Thoracic aorta (tissue), 2 donors: ENCODE measurements at regions not wholly inside any gene's neighbourhood (a gene's known extent, or its start where the extent isn't known, plus 50 kb on each side); places are given as distances from the start of the nearest gene placed in this dataset.

Experiments
- ATAC-seq: fragments of 150-250 bp; one replicate; pipeline ENCODE4 v1.8.0; 2017; ENCODE audit warnings: low read depth; ENCODE audit not compliant: insufficient number of reproducible peaks, low FRiP score
- DNase-seq: peaks from one replicate; pipeline ENCODE4 v3.0.0-alpha.2; 2020; ENCODE audit warnings: low spot score
- H3K27ac ChIP-seq, 2 donors: fragments of 200-600 bp; sonication (generic); 1 replicate in 1 of 2; 2 replicates in 1 of 2; pipeline ENCODE4 v1.5.1; 2016; ENCODE audit warnings: mild to moderate bottlenecking in 2 of 2, moderate library complexity in 2 of 2
- H3K27me3 ChIP-seq: fragments of 200-600 bp; sonication (generic); replicated peaks from 2 replicates; pipeline ENCODE4 v1.6.0; 2016; ENCODE audit warnings: mild to moderate bottlenecking; ENCODE audit not compliant: insufficient read depth
- H3K36me3 ChIP-seq: fragments of 200-600 bp; sonication (generic); one replicate; pipeline ENCODE4 v1.5.1; 2016
- H3K4me1 ChIP-seq, 2 donors: fragments of 200-600 bp; sonication (generic); 1 replicate in 1 of 2; 2 replicates in 1 of 2; pipeline versions ENCODE4 v1.5.1 to v1.6.0; 2016; ENCODE audit warnings: low read depth in 2 of 2, mild to moderate bottlenecking in 1 of 2; ENCODE audit not compliant: control insufficient read depth in 1 of 2
- H3K4me3 ChIP-seq: fragments of 200-600 bp; sonication (generic); 2 replicates; pipeline ENCODE4 v1.5.1; 2016; ENCODE audit warnings: mild to moderate bottlenecking
- H3K9me3 ChIP-seq: fragments of 200-600 bp; sonication (generic); 2 replicates; pipeline ENCODE4 v1.5.1; 2016
- TF ChIP-seq, protein P1 (sequence below): fragments of 200-600 bp; sonication (generic); IDR thresholded peaks from one replicate; pipeline ENCODE4 v1.5.1; 2019; ENCODE audit warnings: antibody characterized with exemption

- DNase-seq = no peak
- Histone ChIP-seq H3K36me3 (no peaks in the 10 kb centered on the region), H3K9me3 (no peaks in the 10 kb centered on the region), H3K4me3 (no peak overlapping the region), H3K4me1 (no peaks in the 10 kb centered on the region), H3K27ac (no peak overlapping the region), H3K27me3 (no peaks in the 10 kb centered on the region)
- TF ChIP-seq, protein P1, sequence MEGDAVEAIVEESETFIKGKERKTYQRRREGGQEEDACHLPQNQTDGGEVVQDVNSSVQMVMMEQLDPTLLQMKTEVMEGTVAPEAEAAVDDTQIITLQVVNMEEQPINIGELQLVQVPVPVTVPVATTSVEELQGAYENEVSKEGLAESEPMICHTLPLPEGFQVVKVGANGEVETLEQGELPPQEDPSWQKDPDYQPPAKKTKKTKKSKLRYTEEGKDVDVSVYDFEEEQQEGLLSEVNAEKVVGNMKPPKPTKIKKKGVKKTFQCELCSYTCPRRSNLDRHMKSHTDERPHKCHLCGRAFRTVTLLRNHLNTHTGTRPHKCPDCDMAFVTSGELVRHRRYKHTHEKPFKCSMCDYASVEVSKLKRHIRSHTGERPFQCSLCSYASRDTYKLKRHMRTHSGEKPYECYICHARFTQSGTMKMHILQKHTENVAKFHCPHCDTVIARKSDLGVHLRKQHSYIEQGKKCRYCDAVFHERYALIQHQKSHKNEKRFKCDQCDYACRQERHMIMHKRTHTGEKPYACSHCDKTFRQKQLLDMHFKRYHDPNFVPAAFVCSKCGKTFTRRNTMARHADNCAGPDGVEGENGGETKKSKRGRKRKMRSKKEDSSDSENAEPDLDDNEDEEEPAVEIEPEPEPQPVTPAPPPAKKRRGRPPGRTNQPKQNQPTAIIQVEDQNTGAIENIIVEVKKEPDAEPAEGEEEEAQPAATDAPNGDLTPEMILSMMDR = no peak
- ATAC-seq = no peak
Measured at GRCh38 chr17:70919241-70919640, 749.9 kb downstream of the KCNJ2 start.

DNA sequence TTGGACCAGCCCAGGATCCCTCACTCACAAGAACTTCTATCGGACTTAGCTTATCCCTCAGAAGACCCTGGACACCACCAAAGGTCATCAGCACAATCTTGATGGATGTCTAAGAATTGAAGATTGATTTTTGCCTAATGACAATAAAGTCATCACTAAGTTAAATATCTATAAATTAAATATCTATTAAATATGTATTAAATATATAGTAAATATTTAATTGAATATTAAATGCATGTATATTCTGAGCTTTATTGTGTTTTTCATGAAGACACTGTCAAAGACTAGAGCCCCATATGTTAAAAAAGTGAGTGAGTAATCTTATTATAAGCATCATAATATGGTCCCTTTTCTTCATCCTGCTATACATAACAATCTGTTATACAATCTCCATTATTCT is 751.1 kb downstream of the KCNJ2 start:
- no peaks in the 10 kb centered on the region for H3K27me3 ChIP-seq
- no peaks in the 10 kb centered on the region for H3K36me3 ChIP-seq
- ATAC-seq (no peak), DNase-seq (no peak)
- H3K9me3 ChIP-seq = no peaks in the 10 kb centered on the region
- no peak overlapping the region for H3K27ac ChIP-seq
- H3K4me1 ChIP-seq = no peaks in the 10 kb centered on the region
- TF ChIP-seq, protein P1 = no peak
- no peak overlapping the region for H3K4me3 ChIP-seq

DNA sequence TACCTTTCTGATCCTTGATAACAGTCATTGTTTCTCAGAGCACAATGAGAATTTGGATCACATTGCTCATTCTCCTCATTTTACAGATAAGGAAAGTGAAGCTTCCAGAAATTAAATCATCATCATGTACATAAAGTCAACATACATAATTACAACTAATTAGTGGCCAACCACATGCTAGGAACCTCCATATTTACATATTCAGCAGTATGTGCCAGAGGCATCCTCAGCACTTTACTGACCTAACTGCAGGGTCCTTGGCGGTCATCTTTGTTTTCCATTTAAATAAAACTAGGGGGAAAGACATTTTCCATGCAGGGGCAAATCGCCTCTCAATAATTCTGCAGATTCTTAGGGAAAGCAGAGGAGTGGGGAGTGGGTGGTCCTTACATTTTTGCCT is 752.9 kb downstream of the KCNJ2 start:
- TF ChIP-seq, protein P1 = no peak
- no peak for ATAC-seq
- no peak overlapping the region for H3K27ac ChIP-seq
- no peak for DNase-seq
- H3K9me3 ChIP-seq = no peaks in the 10 kb centered on the region
- H3K4me3 ChIP-seq = no peak overlapping the region
- no peaks in the 10 kb centered on the region for H3K36me3 ChIP-seq
- no peaks in the 10 kb centered on the region for H3K27me3 ChIP-seq
- no peaks in the 10 kb centered on the region for H3K4me1 ChIP-seq

DNA sequence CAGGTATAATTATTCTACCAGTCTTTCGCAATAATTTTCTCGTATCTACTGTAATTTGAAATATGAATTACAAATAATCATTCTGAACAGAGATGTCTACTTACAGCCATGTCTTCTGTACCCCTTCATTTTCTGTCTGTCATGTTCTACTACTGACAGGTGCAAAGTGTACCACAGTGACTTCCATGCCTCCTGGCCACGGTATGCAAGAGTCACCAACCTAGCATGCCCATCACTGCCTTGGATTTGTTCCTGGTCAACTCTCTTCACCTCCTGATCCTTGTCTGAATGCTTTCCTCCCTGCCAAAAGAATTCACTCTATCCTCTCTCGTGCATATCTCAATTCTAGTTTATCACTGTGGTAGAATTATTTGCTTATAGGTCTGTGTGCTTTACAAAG is 755.4 kb downstream of the KCNJ2 start:
- ATAC-seq (no peak), DNase-seq (no peak)
- H3K4me1 ChIP-seq = no peaks in the 10 kb centered on the region
- H3K27me3 ChIP-seq = no peaks in the 10 kb centered on the region
- no peaks in the 10 kb centered on the region for H3K36me3 ChIP-seq
- TF ChIP-seq, protein P1 = no peak
- H3K9me3 ChIP-seq = no peaks in the 10 kb centered on the region
- H3K4me3 ChIP-seq = no peak overlapping the region
- no peak overlapping the region for H3K27ac ChIP-seq

GRCh38 chr17:70929226-70929625 is 759.9 kb downstream of the KCNJ2 start:
- H3K27ac ChIP-seq = no peak overlapping the region
- no peaks in the 10 kb centered on the region for H3K36me3 ChIP-seq
- no peaks in the 10 kb centered on the region for H3K9me3 ChIP-seq
- H3K27me3 ChIP-seq = no peaks in the 10 kb centered on the region
- no peaks in the 10 kb centered on the region for H3K4me1 ChIP-seq
- no peak for ATAC-seq
- no peak for DNase-seq
- TF ChIP-seq, protein P1 = no peak
- H3K4me3 ChIP-seq = no peak overlapping the region
